ENCODE measurements at regions not wholly inside any gene's neighbourhood (a gene's known extent, or its start where the extent isn't known, plus 50 kb on each side); places are given as distances from the start of the nearest gene placed in this dataset.

- H3K4me3 ChIP-seq = no peak overlapping the region
- H3K9me3 ChIP-seq = no peaks in the 10 kb centered on the region
- H3K27me3 ChIP-seq = no peaks in the 10 kb centered on the region
- intact Hi-C loops (cut with DNase I; ENCODE audit: low total_unique reads) = no loop called here
- H3K4me1 ChIP-seq = peaks cover 0 to 15% (median 3%) of the 10 kb centered on the region in 4 donors
- no peak for DNase-seq
- no peaks in the 10 kb centered on the region for H3K36me3 ChIP-seq
- no peak overlapping the region for H3K27ac ChIP-seq
- TF ChIP-seq CTCF (IDR thresholded peaks at IDR 0.05) = no peak
Observed at GRCh38 chr12:24360907-24361306, 411.4 kb upstream of the SOX5 start.

GRCh38 chr12:24360461-24360860 is 411.0 kb upstream of the SOX5 start:
- TF ChIP-seq CTCF (IDR thresholded peaks at IDR 0.05) = no peak
- H3K9me3 ChIP-seq = no peaks in the 10 kb centered on the region
- intact Hi-C loops (cut with DNase I; ENCODE audit: low total_unique reads) = no loop called here
- H3K4me3 ChIP-seq = no peak overlapping the region
- DNase-seq = no peak
- no peaks in the 10 kb centered on the region for H3K27me3 ChIP-seq
- H3K4me1 ChIP-seq = peaks cover 0 to 15% (median 3%) of the 10 kb centered on the region in 4 donors
- no peaks in the 10 kb centered on the region for H3K36me3 ChIP-seq
- no peak overlapping the region for H3K27ac ChIP-seq

- TF ChIP-seq CTCF (IDR thresholded peaks at IDR 0.05) = no peak
- no peaks in the 10 kb centered on the region for H3K36me3 ChIP-seq
- DNase-seq = no peak
- H3K27ac ChIP-seq = peak overlapping the region in 1 of 2 donors; percentile 5
- H3K9me3 ChIP-seq = no peaks in the 10 kb centered on the region
- peaks cover 0 to 15% (median 3%) of the 10 kb centered on the region in 4 donors for H3K4me1 ChIP-seq
- H3K4me3 ChIP-seq = no peak overlapping the region
- H3K27me3 ChIP-seq = no peaks in the 10 kb centered on the region
- intact Hi-C loops (cut with DNase I; ENCODE audit: low total_unique reads) = no loop called here
Observed at GRCh38 chr12:24360057-24360456, 410.6 kb upstream of the SOX5 start.

GRCh38 chr12:24359418-24359817 is 409.9 kb upstream of the SOX5 start:
- no peak overlapping the region for H3K27ac ChIP-seq
- DNase-seq = no peak
- H3K36me3 ChIP-seq = no peaks in the 10 kb centered on the region
- intact Hi-C loops (cut with DNase I; ENCODE audit: low total_unique reads) = no loop called here
- no peaks in the 10 kb centered on the region for H3K27me3 ChIP-seq
- H3K9me3 ChIP-seq = no peaks in the 10 kb centered on the region
- TF ChIP-seq CTCF (IDR thresholded peaks at IDR 0.05) = no peak
- no peak overlapping the region for H3K4me3 ChIP-seq
- H3K4me1 ChIP-seq = peaks cover 0 to 15% (median 3%) of the 10 kb centered on the region in 4 donors

GRCh38 chr12:24356240-24356804 is 406.9 kb upstream of the SOX5 start:
- peaks cover 0 to 15% (median 3%) of the 10 kb centered on the region in 4 donors for H3K4me1 ChIP-seq
- no peak overlapping the region for H3K4me3 ChIP-seq
- H3K27me3 ChIP-seq = no peaks in the 10 kb centered on the region
- DNase-seq = no peak
- intact Hi-C loops (cut with DNase I; ENCODE audit: low total_unique reads) = no loop called here
- no peak overlapping the region for H3K27ac ChIP-seq
- TF ChIP-seq CTCF (IDR thresholded peaks at IDR 0.05) = no peak
- H3K36me3 ChIP-seq = no peaks in the 10 kb centered on the region
- no peaks in the 10 kb centered on the region for H3K9me3 ChIP-seq

GRCh38 chr12:24352363-24352762 is 402.9 kb upstream of the SOX5 start:
- Histone ChIP-seq H3K27me3 (no peaks in the 10 kb centered on the region), H3K9me3 (no peaks in the 10 kb centered on the region), H3K36me3 (no peaks in the 10 kb centered on the region), H3K4me1 (no peaks in the 10 kb centered on the region), H3K4me3 (no peak overlapping the region), H3K27ac (no peak overlapping the region)
- TF ChIP-seq CTCF (IDR thresholded peaks at IDR 0.05) = no peak
- intact Hi-C loops (cut with DNase I; ENCODE audit: low total_unique reads) = no loop called here
- no peak for DNase-seq
